ENCODE measurements at regions not wholly inside any gene's neighbourhood (a gene's known extent, or its start where the extent isn't known, plus 50 kb on each side); places are given as distances from the start of the nearest gene placed in this dataset.

DNA sequence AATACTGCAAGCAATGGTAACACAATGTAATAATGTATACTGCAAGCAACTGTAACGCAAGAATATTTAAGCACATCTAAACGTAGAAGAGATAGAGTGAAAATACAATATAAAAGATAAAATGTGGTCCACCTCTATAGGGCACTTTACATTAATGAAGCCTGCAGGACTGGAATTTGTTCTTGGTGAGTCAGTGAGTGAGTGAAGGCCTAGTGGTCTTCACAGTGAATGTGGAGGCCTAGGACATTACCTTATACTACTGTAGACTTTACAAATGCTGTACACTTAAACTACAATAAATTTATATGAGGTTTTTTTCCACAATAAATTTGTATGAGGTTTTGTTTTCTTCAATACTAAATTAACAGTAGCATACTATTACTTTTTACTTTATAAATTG, 287.4 kb upstream of the SNX7 start:
- peak; percentile 53 for FAIRE-seq

DNA sequence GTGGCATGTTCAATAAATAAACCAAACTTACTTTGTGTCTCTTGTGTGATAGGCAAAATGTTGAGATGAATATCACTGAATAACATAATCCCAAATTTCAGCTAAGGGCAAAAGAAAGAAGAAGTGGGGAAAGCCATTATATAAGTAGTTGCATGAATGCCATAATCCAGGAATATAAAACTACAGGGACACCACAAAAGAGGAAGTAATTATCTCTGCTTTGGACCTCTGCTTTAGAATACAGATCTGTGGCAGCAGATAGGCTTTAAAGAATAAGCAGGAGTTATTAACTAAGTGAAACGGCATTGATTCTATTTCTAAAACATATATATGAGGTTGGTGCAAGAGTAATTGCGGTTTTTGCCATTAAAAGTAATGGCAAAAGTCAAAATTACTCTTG, 288.5 kb upstream of the SNX7 start:
- no peak for FAIRE-seq

DNA sequence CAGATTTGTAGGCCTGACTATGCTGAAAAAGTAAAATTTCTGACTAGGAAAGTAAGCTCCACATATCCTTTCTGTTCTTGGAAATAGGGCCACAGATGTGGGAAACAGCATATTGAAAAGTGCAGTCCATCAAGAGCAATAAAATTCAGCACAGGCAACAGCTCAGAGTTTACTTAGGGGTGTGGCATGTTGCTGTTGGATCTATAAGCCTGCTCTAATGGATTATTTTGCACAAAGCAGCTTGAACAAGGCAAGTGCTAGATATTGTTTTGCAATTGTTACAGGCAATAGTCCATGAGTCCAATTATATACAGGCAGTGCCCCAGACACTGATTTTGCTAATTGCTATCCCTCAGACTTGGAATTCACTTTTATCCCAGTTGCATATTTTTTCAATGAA, 289.8 kb upstream of the SNX7 start:
- no peak for FAIRE-seq

- no peak for FAIRE-seq
Observed at GRCh38 chr1:98369463-98369862, 292.1 kb upstream of the SNX7 start.

DNA sequence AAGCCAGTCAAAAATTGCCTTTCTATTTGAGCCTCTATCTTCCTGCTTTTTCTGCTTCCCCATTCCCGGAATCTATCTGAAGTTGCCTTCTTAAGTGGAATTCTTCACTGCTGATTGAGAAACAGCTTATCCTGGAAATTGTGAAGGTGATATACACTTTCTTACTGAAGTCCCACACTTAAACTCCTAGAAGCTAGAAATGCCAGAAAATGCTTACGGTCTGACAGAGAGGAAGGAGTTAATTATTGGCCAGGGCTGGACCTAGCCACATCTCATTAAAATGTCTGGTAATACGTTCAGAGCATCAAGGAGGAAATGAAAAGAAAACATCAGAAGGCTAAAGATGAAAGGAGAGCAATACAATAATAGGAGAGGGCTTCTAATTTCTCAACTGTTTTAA, 292.5 kb upstream of the SNX7 start:
- FAIRE-seq: no peak

DNA sequence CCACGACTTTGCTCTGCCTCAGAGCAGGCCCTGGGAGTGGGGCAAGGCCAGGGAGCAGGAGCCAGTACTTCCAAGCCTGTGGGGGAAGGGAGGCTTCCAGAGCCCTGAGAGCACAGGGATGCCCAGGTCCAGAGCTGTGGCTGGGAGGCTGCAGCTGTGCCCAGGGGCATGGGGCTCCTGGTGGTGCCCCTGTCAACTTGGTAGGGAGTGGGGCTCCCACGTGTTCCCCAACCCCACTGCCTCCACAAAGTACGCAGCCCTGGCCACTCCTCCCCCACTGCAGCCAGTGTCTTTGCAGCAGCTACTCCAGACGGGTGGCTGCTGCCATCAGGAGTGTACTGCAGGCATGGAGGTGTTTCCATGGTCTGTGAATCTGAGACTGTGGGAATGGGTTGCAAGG, 294.1 kb upstream of the SNX7 start:
- FAIRE-seq: no peak

- FAIRE-seq: no peak
Observed at GRCh38 chr1:98366343-98366742, 295.2 kb upstream of the SNX7 start.

GRCh38 chr1:98364544-98364943, 297.0 kb upstream of the SNX7 start:
- no peak for FAIRE-seq

DNA sequence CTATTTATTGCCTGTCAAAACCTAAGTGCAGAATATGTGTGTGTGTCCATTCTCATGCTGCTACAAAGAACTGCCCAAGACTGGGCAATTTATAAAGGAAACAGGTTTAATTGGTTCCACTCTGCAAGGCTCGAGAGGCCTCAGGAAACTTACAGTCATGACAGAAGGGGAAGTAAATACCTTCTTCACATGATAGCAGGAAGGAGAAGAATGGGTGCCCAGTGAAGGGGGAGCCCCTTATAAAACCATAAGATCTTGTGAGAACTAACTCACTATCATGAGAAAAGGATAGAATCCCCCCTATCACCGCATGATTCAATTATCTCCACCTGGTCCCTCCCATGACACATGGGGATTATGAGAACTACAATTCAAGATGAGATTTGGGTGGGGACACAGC, 300.7 kb upstream of the SNX7 start:
- FAIRE-seq: no peak

DNA sequence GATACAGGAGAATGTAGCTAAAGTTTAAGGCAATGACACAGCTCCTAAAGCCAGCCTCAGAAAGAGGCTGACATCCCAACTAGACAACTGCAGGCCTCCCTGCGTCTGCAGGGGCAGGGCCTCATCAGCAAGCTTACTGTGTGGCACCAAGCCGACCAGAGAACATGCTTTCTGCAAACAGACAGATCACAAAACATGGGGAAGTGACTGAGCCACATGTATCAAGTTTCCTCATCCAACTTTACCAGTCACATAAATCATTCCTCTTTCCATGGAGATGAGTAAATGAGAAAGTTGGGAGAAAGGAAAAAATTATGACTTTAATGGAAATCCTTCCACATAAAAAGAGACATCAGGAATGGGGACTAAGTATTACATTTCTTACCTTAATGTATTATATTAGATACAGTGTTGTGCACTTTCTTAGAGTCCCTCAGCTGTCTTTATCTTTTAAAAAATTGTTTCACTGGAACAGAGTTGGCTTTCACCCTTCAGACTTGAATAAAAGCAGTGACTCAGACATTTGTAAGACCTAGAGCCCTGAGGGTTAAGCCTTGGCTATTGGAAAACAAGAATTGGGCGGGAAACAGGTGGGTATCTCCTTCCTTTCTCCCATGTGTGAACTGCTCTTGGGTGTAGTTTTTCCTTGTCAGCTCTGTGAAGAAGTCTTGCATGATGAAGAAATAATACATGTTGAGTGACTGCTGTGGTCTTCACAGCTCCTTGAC, 305.7 kb upstream of the SNX7 start:
- FAIRE-seq: no peak

DNA sequence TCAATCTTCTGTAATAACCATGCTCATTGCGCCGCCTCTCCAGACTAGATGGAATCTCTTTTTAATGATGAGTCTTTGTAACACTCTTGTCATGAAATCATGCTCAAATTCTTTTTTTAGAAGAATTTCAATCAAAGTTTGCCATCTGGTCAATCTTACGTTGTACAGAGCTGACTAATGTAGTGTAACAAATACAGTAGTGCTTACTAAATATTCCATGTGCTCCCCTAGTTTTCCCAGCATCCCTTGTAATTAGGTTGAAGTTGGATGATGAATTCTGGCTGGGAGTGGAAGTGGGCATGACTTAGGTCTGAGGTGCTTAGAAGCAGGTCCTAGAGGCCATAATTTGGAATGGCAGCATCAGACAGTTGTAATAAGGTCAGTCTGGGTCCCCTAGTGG, 309.1 kb upstream of the SNX7 start:
- FAIRE-seq: no peak

- FAIRE-seq: no peak
Observed at GRCh38 chr1:98351561-98351960, 310.0 kb upstream of the SNX7 start.

- FAIRE-seq: no peak
Observed at GRCh38 chr1:98345417-98345816, 316.1 kb upstream of the SNX7 start.

- no peak for FAIRE-seq
Observed at GRCh38 chr1:98344731-98345130, 316.8 kb upstream of the SNX7 start.

GRCh38 chr1:98342566-98342965, 319.0 kb upstream of the SNX7 start:
- no peak for FAIRE-seq

- FAIRE-seq: no peak
Observed at GRCh38 chr1:98340511-98340910, 321.0 kb upstream of the SNX7 start.

DNA sequence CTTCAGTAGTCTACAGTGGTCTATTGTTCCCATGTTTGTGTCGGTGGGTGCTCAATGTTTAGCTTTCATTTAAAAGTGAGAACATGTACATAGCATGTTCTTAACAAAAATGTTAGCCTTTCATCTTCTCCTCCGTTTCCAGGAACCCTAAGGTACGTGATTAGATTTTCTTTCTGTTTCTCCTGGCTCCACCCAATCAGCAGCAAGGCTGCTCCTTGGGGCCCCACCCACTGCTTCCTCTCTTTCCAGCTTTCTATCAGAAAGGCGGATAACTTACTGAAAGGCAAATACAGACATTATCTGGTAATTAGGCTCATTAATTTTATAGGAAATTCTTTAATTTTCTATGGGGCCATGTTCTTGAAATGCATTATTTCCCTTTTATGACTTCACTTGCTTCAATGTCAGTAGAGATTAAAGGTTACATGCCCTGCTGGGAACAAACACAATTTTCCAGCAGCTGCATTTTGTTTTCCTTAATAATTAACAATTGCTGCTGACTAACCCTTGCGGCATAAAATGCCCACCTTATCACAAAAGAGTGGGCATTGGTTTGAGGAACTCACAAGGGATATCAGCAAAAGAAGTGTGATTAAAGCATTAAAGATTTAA, 324.9 kb upstream of the SNX7 start:
- FAIRE-seq: no peak

DNA sequence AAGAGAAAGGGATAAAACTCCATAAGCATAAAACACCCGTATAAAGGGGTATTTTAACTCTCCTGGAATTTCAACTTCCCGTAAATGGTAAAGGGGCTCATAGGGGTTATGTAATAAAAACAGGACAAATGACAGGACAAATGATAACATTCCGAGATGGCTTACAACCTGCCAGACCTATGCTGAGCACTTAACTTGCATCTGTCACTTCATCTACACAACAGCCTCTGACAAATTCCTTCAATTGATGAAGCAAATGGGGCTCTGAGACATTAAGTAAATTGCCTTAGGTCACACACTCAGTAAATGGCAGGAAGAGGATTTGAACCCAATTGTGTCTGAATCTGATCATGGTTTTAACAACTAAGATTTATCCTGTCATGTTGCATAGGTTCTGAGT, 327.6 kb upstream of the SNX7 start:
- FAIRE-seq: no peak

GRCh38 chr1:98333406-98333805, 328.1 kb upstream of the SNX7 start:
- FAIRE-seq: no peak

GRCh38 chr1:98331718-98332311, 329.7 kb upstream of the SNX7 start:
- FAIRE-seq: no peak

DNA sequence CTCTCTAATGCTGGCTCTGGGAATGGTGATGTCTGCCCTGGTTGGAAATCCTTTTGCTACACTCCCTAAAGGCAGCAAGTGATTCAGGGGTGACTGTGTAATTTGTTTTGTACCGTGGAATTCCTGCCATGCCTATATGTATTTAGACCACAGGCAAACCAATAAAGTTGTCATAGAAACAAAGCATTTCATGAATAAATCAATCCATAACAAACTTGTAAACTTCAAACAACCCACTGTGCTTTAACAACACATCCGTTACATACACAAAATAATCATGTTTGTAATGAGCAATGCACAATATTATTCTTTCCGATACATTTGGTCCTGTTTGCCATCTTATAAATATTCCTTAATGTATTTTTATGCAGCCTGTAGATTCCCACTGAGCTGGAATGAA, 330.3 kb upstream of the SNX7 start:
- FAIRE-seq: no peak

DNA sequence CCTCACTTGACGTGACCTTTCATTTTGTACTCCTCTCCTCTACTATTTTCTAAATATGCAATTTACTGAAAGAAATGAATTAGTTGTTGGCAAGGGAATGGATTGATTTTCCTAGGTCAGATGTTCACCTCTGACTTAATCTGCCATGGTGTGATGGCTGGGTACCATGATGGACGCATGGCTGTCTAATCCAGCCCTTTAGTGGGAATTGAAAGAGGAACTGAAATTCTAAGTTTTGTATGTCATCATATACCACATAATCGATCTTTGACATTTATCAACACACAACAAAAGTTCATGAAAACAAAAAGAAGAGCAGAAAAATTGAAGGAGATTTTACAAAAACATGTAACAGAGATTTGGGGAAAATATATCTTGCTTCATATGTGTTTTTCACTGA, 331.3 kb upstream of the SNX7 start:
- FAIRE-seq: no peak

DNA sequence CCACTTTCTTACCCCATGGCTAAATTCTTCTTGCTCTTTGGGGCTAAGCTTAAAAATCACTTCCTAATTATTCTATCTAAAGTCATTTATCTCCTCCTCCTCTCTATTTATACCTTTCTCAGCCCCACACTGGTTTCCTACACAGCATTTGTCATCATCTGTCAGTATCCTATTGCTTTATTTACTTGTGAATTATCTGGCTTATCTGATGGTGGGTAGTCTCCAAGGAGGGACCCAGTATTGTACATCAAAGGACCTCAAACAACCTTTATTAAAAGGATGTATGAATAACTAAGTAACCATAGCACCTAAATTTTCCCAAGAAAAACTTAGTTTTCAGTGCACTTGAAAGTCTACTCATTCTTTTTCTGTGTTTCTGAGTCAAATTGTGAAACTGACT, 332.7 kb upstream of the SNX7 start:
- FAIRE-seq: no peak

DNA sequence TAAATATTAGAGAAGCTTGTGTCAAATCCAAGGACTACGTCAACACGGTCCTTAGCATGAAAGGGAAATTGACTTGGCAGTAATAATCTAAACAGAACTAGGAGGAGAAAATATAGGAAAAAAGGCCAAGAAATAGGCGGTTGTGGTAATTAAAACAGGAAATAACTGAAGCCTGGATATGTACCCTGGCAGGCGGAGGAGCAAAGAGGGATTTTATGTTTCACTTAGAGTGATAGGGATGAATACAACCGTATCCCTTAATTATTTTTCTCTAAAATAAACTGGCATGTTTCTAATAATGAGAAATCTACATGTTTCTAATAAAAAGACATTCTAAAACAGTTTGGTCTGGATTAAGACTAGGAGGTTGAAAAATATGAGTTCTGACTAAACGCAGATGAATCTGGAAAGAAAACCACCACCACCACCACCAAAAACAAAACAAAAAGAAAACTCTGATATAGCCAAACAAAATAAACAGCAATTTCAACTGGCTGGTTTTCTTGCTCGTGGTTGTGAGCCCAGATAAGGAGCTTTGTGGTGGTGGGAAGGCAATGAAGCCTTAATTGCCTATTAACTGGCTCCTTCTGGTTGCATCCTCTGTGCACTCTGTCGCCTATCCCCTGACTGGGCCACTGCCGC, 334.2 kb upstream of the SNX7 start:
- no peak for FAIRE-seq
